T-helper 2 cell treated with Interferon-gamma antibody and Interleukin-4, amounts not matched to agents 5 μg/mL and 100 μg/mL, for 36 hours (primary cell): ENCODE measurements at regions not wholly inside any gene's neighbourhood (a gene's known extent, or its start where the extent isn't known, plus 50 kb on each side); places are given as distances from the start of the nearest gene placed in this dataset.

Experiments used
- DNase-seq: peaks from one replicate; pipeline ENCODE4 v3.0.0; 2021; ENCODE audit warnings: low spot score
- H3K27ac Mint-ChIP-seq: one replicate; pipeline ENCODE4 v1.8.0; 2021; ENCODE audit warnings: mild to moderate bottlenecking, mixed read lengths
- H3K27me3 Mint-ChIP-seq: one replicate; pipeline ENCODE4 v1.8.0; 2021; ENCODE audit warnings: low read depth, mixed read lengths
- H3K36me3 Mint-ChIP-seq: one replicate; pipeline ENCODE4 v1.8.0; 2021; ENCODE audit warnings: low read depth, mixed read lengths
- H3K4me1 Mint-ChIP-seq: one replicate; pipeline ENCODE4 v1.8.0; 2021; ENCODE audit warnings: low read depth, mixed read lengths
- H3K4me3 Mint-ChIP-seq: one replicate; pipeline ENCODE4 v1.8.0; 2022; ENCODE audit warnings: mild to moderate bottlenecking, moderate library complexity, mixed read lengths
- H3K9me3 Mint-ChIP-seq: one replicate; pipeline ENCODE4 v1.8.0; 2021; ENCODE audit warnings: mixed read lengths

DNA sequence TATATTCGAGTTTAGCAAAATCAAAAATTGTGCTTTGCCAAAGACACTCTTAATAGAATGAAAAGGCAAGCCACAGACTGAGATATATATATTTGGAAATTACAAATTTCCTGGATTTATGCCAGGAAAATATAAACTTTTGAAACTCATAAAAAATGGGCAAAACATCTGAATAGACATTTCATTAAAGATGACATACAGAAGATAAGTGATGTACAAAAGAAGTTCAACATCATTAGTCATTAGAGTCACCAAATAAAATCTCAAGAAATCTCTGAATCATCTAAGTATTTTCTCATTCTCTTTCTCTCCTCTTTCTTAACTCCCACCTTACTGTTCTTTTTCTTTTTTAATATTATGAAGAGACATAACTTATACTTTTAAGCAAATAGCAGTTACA, 921.1 kb downstream of the DSC3 start:
- Mint-ChIP-seq H3K4me1 (no peaks in the 10 kb centered on the region), H3K27me3 (no peaks in the 10 kb centered on the region), H3K9me3 (peaks cover 40% of the 10 kb centered on the region), H3K27ac (no peak overlapping the region), H3K4me3 (no peak overlapping the region), H3K36me3 (no peaks in the 10 kb centered on the region)
- no peak for DNase-seq

DNA sequence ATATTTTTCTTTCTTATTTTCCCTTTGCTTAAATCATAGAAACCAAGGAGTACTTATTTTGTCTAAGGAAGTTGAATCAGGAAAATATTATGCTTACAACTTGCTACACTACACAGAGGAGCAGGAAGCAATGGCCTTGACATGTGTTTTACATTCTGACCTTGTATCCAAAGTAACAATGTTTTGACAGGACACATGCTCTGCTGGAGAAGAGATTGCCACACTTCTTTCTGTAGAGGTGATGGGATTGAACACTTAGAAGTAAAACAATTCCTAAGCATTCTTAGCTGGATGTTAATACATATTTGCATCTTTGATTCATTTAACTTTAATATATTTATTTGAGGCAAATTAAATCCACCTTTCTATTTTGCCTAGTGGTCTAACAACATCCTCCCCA, 929.1 kb downstream of the DSC3 start:
- Mint-ChIP-seq H3K27me3 (no peaks in the 10 kb centered on the region), H3K4me1 (no peaks in the 10 kb centered on the region), H3K4me3 (no peak overlapping the region), H3K27ac (no peak overlapping the region), H3K9me3 (peaks cover 27% of the 10 kb centered on the region), H3K36me3 (no peaks in the 10 kb centered on the region)
- DNase-seq, result no peak

DNA sequence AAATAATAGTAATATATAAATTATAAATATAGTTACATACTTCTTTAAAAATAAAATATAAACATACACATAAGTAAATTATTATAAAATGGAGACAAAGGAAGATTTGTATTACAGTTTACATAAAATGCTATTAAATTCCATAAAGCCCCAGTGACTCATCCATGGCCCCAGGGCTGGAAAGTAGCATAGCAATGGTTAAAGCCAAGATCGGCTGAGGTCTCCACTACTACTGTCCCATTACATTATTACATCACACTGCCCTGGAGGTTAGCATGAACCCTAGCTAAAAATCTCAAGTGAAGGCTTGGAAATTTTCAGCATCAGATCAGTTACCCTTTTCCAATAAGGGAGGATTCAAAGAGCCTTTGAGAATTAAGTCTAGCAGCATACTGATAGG, 936.2 kb downstream of the DSC3 start:
- H3K9me3 Mint-ChIP-seq, result peaks cover 33% of the 10 kb centered on the region
- no peaks in the 10 kb centered on the region for H3K27me3 Mint-ChIP-seq
- no peak overlapping the region for H3K4me3 Mint-ChIP-seq
- no peak overlapping the region for H3K27ac Mint-ChIP-seq
- no peaks in the 10 kb centered on the region for H3K36me3 Mint-ChIP-seq
- H3K4me1 Mint-ChIP-seq, result no peaks in the 10 kb centered on the region
- no peak for DNase-seq

DNA sequence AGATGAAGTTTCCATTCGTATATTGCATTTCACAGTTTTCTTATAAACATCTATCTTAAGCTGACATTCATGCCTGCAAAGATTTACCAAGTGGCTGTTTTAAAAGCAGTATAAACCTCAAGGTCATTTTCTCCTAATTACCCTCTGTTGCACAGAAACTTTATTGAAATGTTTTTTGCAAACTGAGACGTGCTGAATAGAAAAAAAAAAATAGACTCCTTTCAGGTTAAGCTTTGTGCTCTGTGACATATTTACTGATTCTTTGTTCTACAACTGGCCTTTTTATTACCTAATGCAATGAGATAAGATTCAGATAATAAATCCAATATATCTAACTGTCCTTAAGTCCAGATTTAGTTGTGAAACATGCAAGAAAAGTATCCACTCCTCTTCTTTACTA, 938.7 kb downstream of the DSC3 start:
- Mint-ChIP-seq H3K9me3 (peaks cover 34% of the 10 kb centered on the region), H3K27me3 (no peaks in the 10 kb centered on the region), H3K27ac (no peak overlapping the region), H3K4me3 (no peak overlapping the region), H3K36me3 (no peaks in the 10 kb centered on the region), H3K4me1 (no peaks in the 10 kb centered on the region)
- no peak for DNase-seq

DNA sequence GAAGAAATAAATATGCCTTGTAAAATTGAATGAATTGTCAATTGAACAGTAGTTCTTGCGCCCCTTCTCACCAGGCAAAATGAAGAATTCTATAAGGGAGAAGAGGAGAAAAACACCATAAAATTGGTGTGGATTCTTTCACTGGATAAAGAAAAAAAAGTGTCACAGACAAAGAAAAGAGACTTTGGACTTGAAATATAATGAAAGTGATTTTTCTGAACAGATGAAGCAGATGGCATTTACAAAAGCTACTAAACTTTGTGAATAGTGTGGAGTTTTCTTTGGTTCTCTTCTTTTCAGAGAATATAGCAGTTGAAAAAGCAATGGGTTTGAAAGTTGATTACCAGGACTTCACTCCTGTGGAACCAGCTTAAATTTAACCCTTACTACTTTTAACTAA, 945.7 kb downstream of the DSC3 start:
- Mint-ChIP-seq H3K36me3 (no peaks in the 10 kb centered on the region), H3K27me3 (no peaks in the 10 kb centered on the region), H3K4me1 (no peaks in the 10 kb centered on the region), H3K4me3 (no peak overlapping the region), H3K9me3 (peaks cover 32% of the 10 kb centered on the region), H3K27ac (no peak overlapping the region)
- DNase-seq, result no peak

DNA sequence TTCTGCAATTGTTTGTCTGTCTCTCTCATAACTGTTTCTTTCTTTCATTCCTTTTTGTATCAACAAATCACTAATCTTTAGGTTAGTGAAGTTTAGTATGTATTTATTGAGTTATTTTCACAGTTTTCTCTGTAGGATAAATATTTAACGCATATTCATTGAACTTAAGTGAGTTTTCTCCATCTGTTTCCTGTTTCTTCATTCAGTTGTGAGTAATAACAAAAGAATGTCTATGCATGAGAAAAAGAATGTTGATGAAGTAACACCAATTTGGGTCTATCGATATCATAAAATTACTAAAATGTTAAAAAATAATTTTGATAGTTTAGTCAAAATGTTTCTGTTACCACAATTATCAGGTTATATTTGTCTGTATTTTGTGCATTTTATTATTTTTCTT, 948.0 kb downstream of the DSC3 start:
- Mint-ChIP-seq H3K36me3 (no peaks in the 10 kb centered on the region), H3K27ac (no peak overlapping the region), H3K9me3 (peaks cover 30% of the 10 kb centered on the region), H3K4me1 (no peaks in the 10 kb centered on the region), H3K4me3 (no peak overlapping the region), H3K27me3 (no peaks in the 10 kb centered on the region)
- DNase-seq, result no peak

DNA sequence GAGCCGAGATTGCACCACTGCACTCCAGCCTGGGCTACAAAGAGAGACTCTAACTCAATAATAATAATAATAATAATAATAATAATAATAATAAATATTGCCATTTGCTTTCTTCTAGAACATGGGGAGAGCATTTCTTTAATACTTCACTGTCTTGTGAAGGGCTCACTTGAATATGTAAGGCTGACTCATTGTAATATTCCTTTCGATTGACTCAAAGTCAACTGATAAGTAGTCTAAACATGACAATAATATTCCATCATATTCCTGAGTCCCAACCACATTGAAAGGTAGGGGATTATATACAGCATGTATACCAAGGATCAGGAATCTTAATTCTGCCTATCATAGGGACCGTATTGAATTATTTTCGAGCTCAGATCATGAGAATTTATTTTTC, 949.2 kb downstream of the DSC3 start:
- Mint-ChIP-seq H3K9me3 (peaks cover 32% of the 10 kb centered on the region), H3K27me3 (no peaks in the 10 kb centered on the region), H3K36me3 (no peaks in the 10 kb centered on the region), H3K4me1 (no peaks in the 10 kb centered on the region), H3K27ac (no peak overlapping the region), H3K4me3 (no peak overlapping the region)
- no peak for DNase-seq

DNA sequence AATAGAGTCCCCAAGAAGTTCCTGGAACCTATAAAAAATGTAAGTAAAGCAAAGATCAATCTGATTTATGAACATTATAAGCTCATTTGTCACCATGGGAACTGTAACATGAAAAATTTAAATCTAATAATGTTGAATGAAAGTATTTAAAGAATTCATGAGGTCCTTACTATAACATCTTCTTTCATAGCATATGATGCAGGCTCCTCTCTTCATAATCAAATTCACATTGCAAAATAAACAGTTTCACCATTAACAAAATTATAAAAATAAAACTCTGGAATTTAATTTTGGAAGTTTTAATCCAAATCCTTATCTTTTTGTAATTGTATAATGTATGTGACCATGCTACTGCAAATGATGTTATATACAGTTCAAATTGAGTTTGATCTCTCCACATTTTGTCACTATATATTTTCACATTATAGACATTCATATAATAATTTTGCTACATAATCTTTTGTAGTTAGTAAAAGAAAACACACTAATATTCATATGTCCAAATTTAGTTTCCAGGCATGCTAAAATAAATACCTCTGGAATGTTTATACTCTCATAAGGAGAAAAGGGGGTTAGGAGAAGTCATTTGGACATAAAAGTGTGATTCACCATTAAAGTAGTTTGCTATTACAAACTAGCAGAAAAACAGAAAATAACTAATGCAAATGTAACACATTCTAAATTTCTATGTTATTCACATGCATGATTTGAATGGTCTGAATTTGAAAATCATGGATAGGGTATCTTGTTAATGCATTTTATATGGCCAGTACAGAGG, 954.1 kb downstream of the DSC3 start:
- no peak for DNase-seq
- no peak overlapping the region for H3K4me3 Mint-ChIP-seq
- H3K36me3 Mint-ChIP-seq, result no peaks in the 10 kb centered on the region
- H3K27me3 Mint-ChIP-seq, result no peaks in the 10 kb centered on the region
- H3K27ac Mint-ChIP-seq, result no peak overlapping the region
- peaks cover 34% of the 10 kb centered on the region for H3K9me3 Mint-ChIP-seq
- H3K4me1 Mint-ChIP-seq, result no peaks in the 10 kb centered on the region

DNA sequence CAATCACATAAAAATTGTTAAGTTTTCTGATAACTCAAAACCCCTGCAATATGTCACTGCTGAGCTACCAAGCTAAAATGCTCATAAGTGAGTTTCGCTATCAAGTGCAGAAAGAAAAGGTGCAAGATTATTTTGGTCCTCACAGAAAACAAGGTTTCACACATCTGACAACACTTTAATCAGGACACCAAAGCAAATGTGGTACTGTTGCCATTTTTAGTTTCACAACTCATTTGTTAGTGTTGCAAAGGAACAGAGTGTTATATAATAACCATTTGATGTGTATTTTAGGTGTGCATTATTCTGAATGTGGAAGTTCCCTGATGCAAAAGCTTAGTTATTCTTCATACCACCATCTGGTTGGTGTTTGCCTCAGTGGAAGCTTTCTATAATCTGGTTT, 956.2 kb downstream of the DSC3 start:
- no peak overlapping the region for H3K4me3 Mint-ChIP-seq
- DNase-seq, result no peak

DNA sequence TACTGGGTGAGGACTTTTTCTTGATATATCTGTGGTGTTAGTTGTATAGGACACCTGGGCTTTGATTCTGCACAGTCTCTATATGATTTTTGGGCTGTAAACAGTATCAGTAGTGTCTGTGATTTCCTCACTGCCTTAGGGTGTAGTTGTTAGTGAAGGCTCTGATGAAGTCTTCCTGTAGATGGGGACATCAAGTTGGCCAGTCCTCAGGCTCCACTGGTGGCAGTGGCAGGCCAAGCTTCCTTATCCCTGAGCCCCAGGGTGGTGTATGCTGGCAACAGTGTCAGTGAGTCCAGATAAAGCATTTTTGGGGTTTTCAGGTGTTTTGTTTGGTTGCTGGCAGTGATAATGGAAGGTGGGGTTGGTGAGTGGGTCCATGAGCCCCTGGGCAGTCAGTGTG, 961.4 kb downstream of the DSC3 start:
- DNase-seq, result no peak
- no peaks in the 10 kb centered on the region for H3K27me3 Mint-ChIP-seq

More for the DNA sequence above, 956.2 kb downstream of the DSC3 start:
- no peak overlapping the region for H3K27ac Mint-ChIP-seq
- no peaks in the 10 kb centered on the region for H3K36me3 Mint-ChIP-seq
- peaks cover 33% of the 10 kb centered on the region for H3K9me3 Mint-ChIP-seq
- no peaks in the 10 kb centered on the region for H3K27me3 Mint-ChIP-seq
- H3K4me1 Mint-ChIP-seq, result no peaks in the 10 kb centered on the region

DNA sequence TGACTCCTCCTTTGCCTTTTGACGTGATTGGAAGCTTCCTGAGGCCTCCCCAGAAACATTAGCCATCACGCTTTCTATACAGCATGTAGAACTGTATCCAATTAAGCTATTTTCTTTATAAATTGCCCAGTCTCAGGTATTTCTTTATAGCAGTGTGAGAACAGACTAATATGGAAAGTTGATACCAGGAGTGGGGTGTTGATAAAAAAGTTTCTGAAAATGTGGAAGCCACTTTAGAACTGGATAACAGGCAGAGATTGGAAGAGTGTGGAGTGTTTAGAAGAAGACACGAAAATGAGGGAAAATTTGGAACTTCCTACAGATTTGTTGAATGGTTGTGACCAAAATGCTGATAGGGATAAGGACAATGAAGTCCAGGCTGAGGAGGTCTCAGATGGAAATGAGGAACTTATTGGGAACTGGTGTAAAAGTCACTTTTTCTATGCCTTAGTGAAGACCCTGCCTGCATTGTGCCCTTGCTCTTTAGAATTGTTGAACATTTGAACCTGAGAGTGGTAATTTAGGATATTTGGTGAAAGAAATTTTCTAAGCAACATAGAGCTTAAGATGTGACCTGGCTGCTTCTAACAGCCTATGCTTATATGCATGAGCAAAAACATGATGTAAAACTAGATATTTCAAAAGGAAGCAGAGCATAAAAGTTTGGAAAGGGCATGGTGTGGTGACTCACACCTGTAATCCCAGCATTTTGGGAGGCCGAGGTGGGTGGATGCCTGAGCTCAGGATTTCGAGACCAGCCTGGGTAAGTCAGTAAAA, 969.7 kb downstream of the DSC3 start:
- H3K27me3 Mint-ChIP-seq, result no peaks in the 10 kb centered on the region
- no peak for DNase-seq
- H3K4me1 Mint-ChIP-seq, result no peaks in the 10 kb centered on the region
- H3K4me3 Mint-ChIP-seq, result no peak overlapping the region
- H3K9me3 Mint-ChIP-seq, result peaks cover 37% of the 10 kb centered on the region
- H3K27ac Mint-ChIP-seq, result no peak overlapping the region
- H3K36me3 Mint-ChIP-seq, result no peaks in the 10 kb centered on the region

More for the DNA sequence above, 961.4 kb downstream of the DSC3 start:
- no peaks in the 10 kb centered on the region for H3K4me1 Mint-ChIP-seq
- peaks cover 56% of the 10 kb centered on the region for H3K9me3 Mint-ChIP-seq
- H3K4me3 Mint-ChIP-seq, result no peak overlapping the region
- H3K27ac Mint-ChIP-seq, result no peak overlapping the region
- no peaks in the 10 kb centered on the region for H3K36me3 Mint-ChIP-seq

DNA sequence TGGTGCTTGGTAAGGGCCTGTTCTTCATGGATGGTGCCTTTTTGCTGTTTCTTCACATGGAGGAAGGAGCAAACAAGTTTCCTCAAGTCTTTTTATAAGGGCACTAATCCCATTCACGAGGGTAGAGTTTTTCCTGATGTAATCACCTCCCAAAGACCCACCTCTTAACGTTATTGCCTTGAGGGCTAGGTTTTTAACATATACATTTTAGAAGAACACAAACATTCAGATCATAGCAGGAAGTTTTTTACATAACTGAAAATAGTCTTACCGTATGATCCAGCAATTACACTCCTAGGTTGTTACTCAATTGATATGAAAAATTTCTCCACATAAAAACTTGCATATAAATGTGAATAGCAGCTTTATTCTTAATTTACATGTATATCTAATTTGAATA, 976.3 kb downstream of the DSC3 start:
- H3K4me3 Mint-ChIP-seq, result no peak overlapping the region
- no peaks in the 10 kb centered on the region for H3K4me1 Mint-ChIP-seq
- H3K27ac Mint-ChIP-seq, result no peak overlapping the region
- no peak for DNase-seq
- H3K9me3 Mint-ChIP-seq, result peaks cover 43% of the 10 kb centered on the region
- H3K27me3 Mint-ChIP-seq, result no peaks in the 10 kb centered on the region
- no peaks in the 10 kb centered on the region for H3K36me3 Mint-ChIP-seq

DNA sequence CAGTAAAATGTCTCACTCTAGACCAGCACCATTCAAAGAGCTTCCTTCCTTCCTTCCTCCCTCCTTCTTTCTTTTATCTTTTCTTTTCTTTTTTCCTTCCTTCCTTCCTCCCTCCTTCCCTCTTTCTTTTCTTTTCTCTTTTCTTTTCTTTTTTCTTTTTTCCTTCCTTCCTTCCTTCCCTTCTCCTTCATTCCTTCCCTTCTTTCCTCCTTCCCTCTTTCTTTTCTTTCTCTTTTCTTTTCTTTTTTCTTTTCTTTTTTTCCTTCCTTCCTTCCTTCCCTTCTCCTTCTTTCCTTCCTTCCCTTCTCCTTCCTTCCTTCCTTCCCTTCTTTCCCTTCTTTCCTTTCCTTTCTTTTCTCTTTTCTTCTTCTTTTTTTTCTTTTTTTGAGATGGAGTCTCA, 985.1 kb downstream of the DSC3 start:
- Mint-ChIP-seq H3K36me3 (no peaks in the 10 kb centered on the region), H3K27ac (no peak overlapping the region), H3K9me3 (peaks cover 47% of the 10 kb centered on the region), H3K4me3 (no peak overlapping the region), H3K4me1 (no peaks in the 10 kb centered on the region), H3K27me3 (no peaks in the 10 kb centered on the region)
- DNase-seq, result no peak

DNA sequence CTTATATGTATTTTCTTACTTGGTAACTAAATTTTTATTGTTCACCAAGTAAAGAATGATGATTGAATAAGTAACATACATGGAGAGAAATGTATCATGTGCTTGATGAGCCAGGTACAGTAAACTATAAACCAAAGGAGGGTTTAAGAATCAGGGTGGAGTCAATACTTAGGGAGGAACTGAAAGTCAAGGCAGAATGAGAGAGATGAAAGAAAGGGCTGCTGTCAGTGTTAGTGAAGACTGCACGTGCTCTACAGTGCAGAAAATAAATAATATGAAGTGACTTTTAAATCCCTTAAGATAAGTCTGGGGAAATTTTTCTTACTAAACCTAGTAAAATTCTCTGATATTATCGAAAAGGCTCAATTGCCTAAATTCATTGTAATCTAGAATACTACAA, 986.0 kb downstream of the DSC3 start:
- no peaks in the 10 kb centered on the region for H3K4me1 Mint-ChIP-seq
- no peak for DNase-seq
- no peaks in the 10 kb centered on the region for H3K27me3 Mint-ChIP-seq
- H3K4me3 Mint-ChIP-seq, result no peak overlapping the region
- no peak overlapping the region for H3K27ac Mint-ChIP-seq
- H3K9me3 Mint-ChIP-seq, result peaks cover 38% of the 10 kb centered on the region
- no peaks in the 10 kb centered on the region for H3K36me3 Mint-ChIP-seq
